Esophagus squamous epithelium (tissue), 5 donors: ENCODE measurements at regions not wholly inside any gene's neighbourhood (a gene's known extent, or its start where the extent isn't known, plus 50 kb on each side); places are given as distances from the start of the nearest gene placed in this dataset.

ENCODE experiments used
- DNase-seq: peaks from one replicate; lab custom pipeline; 2025; lab: John Stamatoyannopoulos, UW
- H3K27ac ChIP-seq, 4 donors: fragments of 200-600 bp; sonication (generic); one replicate each; pipeline ENCODE4 v1.5.1; 2016 to 2019; ENCODE audit warnings: mild to moderate bottlenecking in 1 of 4
- H3K27me3 ChIP-seq, 4 donors: fragments of 200-600 bp; sonication (generic); 1 replicate in 3 of 4; 2 replicates in 1 of 4; pipeline versions ENCODE4 v1.5.1 to v1.6.0; 2017 to 2021; ENCODE audit warnings: antibody characterized with exemption in 1 of 4
- H3K36me3 ChIP-seq, 3 donors: fragments of 200-600 bp; sonication (generic); one replicate each; pipeline ENCODE4 v1.5.1; 2016 to 2019
- H3K4me1 ChIP-seq, 3 donors: fragments of 200-600 bp; sonication (generic); one replicate each; pipeline ENCODE4 v1.5.1; 2017 to 2019
- H3K4me3 ChIP-seq, 4 donors: fragments of 200-600 bp; sonication (generic); 1 replicate in 3 of 4; 2 replicates in 1 of 4; pipeline ENCODE4 v1.5.1; 2016 to 2019; ENCODE audit warnings: mild to moderate bottlenecking in 2 of 4, moderate library complexity in 1 of 4
- H3K9me3 ChIP-seq, 3 donors: fragments of 200-600 bp; sonication (generic); one replicate each; pipeline ENCODE4 v1.5.1; 2016 to 2019
- CTCF ChIP-seq, 6 experiments: fragments of 450-650 bp in 4 of 6; fragments of 200-600 bp in 2 of 6; sonication (generic) in 2 of 6; IDR thresholded peaks; one replicate each; pipeline ENCODE4 v1.5.1; 2016 to 2019; ENCODE audit warnings: antibody characterized with exemption in 6 of 6, mild to moderate bottlenecking in 4 of 6, moderate library complexity in 4 of 6
- POLR2A ChIP-seq, 4 donors: fragments of 450-650 bp; IDR thresholded peaks; one replicate each; pipeline ENCODE4 v1.6.1; 2017; ENCODE audit warnings: antibody characterized with exemption in 4 of 4, mild to moderate bottlenecking in 4 of 4, moderate library complexity in 3 of 4
- WGBS, 2 donors: methylation state at CpG; one replicate each; pipeline ENCODE4 v1.1.5; 2018; 5-methylcytosine and 5-hydroxymethylcytosine counted together
- intact Hi-C: fragments of 100-400 bp; cut with DNase I; formaldehyde crosslinking; loops from one replicate; pipeline ENCODE4 v1.15.0; 2022
- donor health status: DM: yes; HTN: yes; CAD: no.

- TF ChIP-seq POLR2A (IDR thresholded peaks at IDR 0.05) (no peak), CTCF (IDR thresholded peaks at IDR 0.05) (no peak)
- H3K4me3 ChIP-seq = no peak overlapping the region
- H3K4me1 ChIP-seq = no peaks in the 10 kb centered on the region
- no peak for DNase-seq
- WGBS, 2 donors = 64 to 85% methylated on average over 1 of the region's 1 CpG
- no peaks in the 10 kb centered on the region for H3K36me3 ChIP-seq
- H3K27me3 ChIP-seq = no peaks in the 10 kb centered on the region
- H3K27ac ChIP-seq = no peak overlapping the region
- no peaks in the 10 kb centered on the region for H3K9me3 ChIP-seq
- intact Hi-C loops = no loop called here
These were observed 414.9 kb upstream of the FSHR start for GRCh38 chr2:49569176-49569575.

GRCh38 chr2:49567811-49568600 is 413.7 kb upstream of the FSHR start:
- no peaks in the 10 kb centered on the region for H3K4me1 ChIP-seq
- H3K27me3 ChIP-seq = no peaks in the 10 kb centered on the region
- H3K4me3 ChIP-seq = no peak overlapping the region
- H3K9me3 ChIP-seq = no peaks in the 10 kb centered on the region
- intact Hi-C loops = no loop called here
- no peak overlapping the region for H3K27ac ChIP-seq
- no peak for TF ChIP-seq CTCF (IDR thresholded peaks at IDR 0.05)
- no peak for TF ChIP-seq POLR2A (IDR thresholded peaks at IDR 0.05)
- H3K36me3 ChIP-seq = no peaks in the 10 kb centered on the region
- DNase-seq = no peak
- 71 to 76% methylated on average over 3 of the region's 3 CpGs for WGBS, 2 donors

GRCh38 chr2:49567021-49567420 is 412.7 kb upstream of the FSHR start:
- Histone ChIP-seq H3K36me3 (no peaks in the 10 kb centered on the region), H3K27me3 (no peaks in the 10 kb centered on the region), H3K9me3 (no peaks in the 10 kb centered on the region), H3K4me3 (no peak overlapping the region), H3K27ac (no peak overlapping the region), H3K4me1 (no peaks in the 10 kb centered on the region)
- no peak for TF ChIP-seq CTCF (IDR thresholded peaks at IDR 0.05)
- no peak for TF ChIP-seq POLR2A (IDR thresholded peaks at IDR 0.05)
- WGBS, 2 donors = 23 to 89% methylated on average over 1 of the region's 1 CpG
- intact Hi-C loops = no loop called here
- no peak for DNase-seq

GRCh38 chr2:49553658-49554057 is 399.3 kb upstream of the FSHR start:
- no peak for DNase-seq
- Histone ChIP-seq H3K36me3 (no peaks in the 10 kb centered on the region), H3K27ac (no peak overlapping the region), H3K4me1 (no peaks in the 10 kb centered on the region), H3K4me3 (no peak overlapping the region), H3K27me3 (no peaks in the 10 kb centered on the region), H3K9me3 (no peaks in the 10 kb centered on the region)
- intact Hi-C loops = no loop called here
- TF ChIP-seq POLR2A (IDR thresholded peaks at IDR 0.05) = no peak
- TF ChIP-seq CTCF (IDR thresholded peaks at IDR 0.05) = no peak

GRCh38 chr2:49532702-49533101 is 378.4 kb upstream of the FSHR start:
- no peaks in the 10 kb centered on the region for H3K27me3 ChIP-seq
- DNase-seq = no peak
- H3K4me1 ChIP-seq = no peaks in the 10 kb centered on the region
- no peaks in the 10 kb centered on the region for H3K36me3 ChIP-seq
- H3K4me3 ChIP-seq = no peak overlapping the region
- H3K9me3 ChIP-seq = peaks cover 0 to 8% (median 0%) of the 10 kb centered on the region in 3 donors
- H3K27ac ChIP-seq = no peak overlapping the region
- TF ChIP-seq POLR2A (IDR thresholded peaks at IDR 0.05) = no peak
- TF ChIP-seq CTCF (IDR thresholded peaks at IDR 0.05) = no peak
- intact Hi-C loops = no loop called here
